Astrocyte of the hippocampus (primary cell): ENCODE measurements at regions not wholly inside any gene's neighbourhood (a gene's known extent, or its start where the extent isn't known, plus 50 kb on each side); places are given as distances from the start of the nearest gene placed in this dataset.

Source experiments
- DNase-seq: peaks from one replicate; pipeline ENCODE4 v3.0.0; 2011; ENCODE audit warnings: low read depth, low spot score

DNA sequence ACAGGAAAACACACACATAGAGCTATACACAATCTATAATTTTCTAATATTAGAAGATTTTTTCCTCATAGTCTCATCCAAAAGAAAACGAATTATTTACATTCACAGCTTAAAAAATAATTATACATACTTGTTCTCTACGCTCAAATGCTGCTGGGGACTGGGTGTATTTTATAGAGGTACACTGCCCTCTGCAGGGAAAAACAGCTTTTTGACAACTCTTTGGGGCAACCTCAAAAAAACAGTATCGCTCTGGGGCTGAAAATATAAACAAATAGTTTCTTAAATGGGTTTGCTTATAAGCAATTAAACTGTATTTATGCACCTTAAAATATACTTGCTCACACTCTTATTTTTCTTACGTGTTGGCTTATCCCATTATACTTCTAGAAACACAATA, 261.8 kb upstream of the PSMD7 start:
- peak; percentile 30 for DNase-seq

DNA sequence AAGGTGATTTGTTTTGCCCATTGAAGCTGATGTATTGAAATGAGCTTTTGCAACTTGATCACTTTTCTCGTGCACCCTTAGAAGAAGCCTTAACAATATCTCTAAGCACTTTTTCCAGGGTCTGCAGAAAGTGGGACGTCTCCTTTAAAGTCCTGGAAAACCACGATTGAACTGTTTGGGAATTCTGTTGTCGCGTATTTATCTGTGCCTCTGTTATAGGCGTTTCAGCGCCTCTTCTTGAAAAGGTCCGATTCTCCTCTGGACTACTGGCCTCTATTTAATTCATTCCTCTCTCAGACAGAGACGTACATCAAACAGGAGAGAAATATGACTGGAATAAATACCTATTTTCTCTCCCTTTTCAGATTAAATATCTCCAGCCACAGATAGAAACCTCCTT, 262.4 kb upstream of the PSMD7 start:
- DNase-seq, result no peak

DNA sequence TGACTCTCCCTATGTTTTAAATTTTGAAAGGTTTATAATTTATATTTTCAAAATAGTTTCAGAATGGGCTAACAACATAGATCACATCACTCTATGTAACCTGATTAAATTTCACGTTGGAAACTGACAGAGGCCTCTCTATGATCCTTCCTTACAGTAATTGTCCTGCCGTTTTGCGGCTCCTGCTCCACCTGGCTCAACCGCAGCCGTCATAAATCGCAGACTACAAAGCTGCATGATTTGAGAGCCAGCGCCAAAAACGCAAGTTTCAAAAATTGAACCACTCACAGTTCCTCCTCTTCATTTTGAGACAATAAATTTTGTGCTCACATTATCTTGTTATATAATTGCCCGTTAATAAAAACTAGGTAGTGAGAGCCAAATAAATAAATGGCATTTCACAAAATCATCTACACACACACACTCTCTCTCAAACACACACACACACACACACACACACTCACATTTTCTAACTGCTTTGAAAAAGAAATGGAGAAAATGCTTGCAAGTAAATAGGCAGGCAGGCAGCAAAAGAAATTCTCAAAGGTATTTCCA, 263.1 kb upstream of the PSMD7 start:
- no peak for DNase-seq

- DNase-seq, result no peak
Observed at GRCh38 chr16:74031551-74031950, 265.1 kb upstream of the PSMD7 start.

GRCh38 chr16:74030000-74030706, 266.5 kb upstream of the PSMD7 start:
- DNase-seq, result no peak

- DNase-seq, result no peak
Observed at GRCh38 chr16:74029115-74029792, 267.4 kb upstream of the PSMD7 start.

DNA sequence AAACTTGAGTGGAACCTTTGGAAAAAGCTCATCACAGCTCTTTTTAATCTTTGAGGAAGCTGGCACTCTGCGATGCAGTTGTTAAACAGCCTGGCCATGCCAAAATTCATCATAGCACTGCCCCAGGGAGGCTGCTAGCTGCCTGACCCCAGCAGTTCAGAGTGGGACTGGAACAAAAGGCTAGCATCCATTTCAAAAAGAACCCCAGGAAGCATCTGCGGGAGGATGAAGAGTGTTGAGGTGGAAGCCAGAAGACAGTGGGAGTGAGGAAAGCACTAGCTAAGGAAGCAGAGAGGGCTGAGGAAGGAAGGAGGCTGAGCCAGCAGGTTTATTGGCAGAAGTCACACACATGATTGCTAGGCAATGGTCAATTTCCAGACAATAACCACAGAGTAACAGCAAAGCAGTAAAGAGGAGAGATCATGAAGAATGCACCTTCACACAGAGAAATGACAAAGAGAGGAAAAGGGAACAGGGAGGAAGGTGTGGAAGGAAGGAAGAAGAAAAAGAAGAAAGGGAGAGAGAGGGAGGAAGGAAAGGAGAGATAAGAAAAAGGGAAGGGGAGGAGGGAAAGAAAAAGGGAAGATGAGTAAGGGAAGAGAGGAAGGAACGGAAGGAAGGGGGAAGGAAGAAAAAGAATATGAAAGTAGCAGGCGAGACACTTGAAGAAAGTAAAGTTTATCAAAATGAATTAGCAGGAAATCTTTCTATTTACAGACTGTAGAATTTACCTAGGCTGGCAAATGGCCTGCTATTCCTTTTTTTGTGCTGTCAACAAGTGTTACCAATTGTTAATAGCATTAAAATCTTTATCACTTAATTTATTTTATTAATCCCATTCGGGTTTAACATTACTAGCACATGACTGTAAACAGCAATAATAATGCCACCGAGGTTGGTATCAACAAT, 270.0 kb upstream of the PSMD7 start:
- no peak for DNase-seq

- DNase-seq, result no peak
Observed at GRCh38 chr16:74024953-74025352, 271.7 kb upstream of the PSMD7 start.

- no peak for DNase-seq
Observed at GRCh38 chr16:74020095-74020670, 276.4 kb upstream of the PSMD7 start.

DNA sequence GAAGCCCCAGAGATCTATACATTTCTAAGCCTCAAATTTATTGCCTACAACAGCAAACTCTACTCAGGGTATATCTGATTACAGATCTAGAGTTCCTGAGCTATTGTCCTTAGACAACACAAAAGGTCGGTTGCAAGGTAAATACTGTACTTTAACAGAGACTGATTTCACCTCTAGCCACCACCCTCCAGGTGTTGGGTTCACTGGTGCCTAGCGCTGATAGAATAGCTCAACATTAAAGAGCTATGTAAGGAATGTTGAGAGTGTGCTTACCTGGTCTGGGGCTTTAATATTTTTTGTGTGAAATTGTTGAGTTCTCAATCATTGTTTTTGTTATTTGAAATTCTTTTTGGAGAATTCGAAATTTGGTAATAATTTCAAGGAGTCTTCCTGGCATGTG, 277.0 kb upstream of the PSMD7 start:
- no peak for DNase-seq

DNA sequence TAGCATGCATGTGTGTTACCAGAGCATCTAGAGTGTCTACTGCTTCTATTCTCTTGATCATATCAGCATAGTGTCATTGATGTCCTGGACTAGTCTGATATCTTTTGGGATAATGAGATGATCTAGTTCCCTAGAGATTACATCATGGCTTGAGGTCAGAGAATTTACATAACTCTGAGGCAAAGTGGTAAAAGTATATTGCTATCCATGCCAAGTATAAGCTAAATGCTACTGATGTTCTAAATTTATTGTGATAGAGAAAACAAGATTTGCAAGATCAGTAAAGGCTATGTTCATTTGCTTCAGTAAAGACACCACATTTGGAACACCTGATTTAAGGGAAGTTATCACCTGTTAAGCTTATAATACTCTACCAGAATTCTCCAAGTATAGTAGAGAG, 280.7 kb upstream of the PSMD7 start:
- no peak for DNase-seq

- DNase-seq, result no peak
Observed at GRCh38 chr16:73998707-73999106, 297.9 kb upstream of the PSMD7 start.

- no peak for DNase-seq
Observed at GRCh38 chr16:73997971-73998370, 298.6 kb upstream of the PSMD7 start.

- DNase-seq, result no peak
Observed at GRCh38 chr16:73997340-73997711, 299.3 kb upstream of the PSMD7 start.

DNA sequence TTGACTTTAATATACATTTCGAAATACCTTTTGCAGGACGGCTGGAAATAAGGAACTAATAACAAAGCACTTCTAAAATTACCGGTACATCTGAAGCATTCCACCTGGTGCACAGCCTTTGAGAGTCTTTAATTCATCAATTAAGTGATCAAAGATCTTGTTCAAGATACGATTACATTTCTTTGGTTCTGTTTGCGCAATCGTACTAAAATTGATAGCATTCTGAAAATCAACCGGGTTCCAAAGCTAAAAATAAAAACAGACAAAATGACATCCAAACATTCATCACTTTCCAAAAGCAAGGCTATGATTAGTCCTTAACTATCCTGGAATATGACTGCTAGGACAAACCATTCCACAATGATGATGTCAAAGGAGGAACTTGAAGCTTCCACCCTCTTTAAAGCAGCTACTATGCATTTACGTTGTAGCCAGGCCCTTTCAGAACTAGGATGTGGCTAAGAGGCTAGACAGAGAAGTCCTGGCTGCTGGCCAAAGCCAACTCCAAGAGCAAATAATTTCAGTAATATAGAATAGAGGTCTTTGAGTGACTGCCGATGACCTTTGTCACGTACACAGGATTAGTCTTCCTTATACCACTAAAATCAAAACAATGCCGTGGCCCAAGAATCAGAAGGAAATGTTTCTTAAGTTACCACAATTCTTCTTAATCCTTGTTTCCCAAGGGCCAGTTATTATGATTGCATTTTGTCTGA, 299.8 kb upstream of the PSMD7 start:
- no peak for DNase-seq

DNA sequence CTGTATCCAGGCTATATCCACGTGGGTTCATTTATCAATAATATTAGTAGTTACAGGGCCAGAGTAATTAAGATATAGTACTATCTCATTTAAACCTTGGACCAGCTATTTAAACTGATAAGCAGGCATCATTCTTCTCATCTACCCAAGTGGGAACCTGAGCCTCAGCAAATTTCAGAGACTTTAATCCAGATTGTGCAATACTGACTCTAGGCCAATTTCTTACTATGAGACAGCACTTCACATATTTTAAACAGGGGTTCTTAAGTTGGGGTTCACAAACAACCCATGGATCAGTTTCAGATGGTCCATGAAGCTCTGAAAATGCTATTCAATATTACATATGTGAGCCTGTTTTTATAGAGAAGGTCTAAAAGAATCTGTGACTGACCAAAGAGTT, 302.7 kb upstream of the PSMD7 start:
- no peak for DNase-seq

DNA sequence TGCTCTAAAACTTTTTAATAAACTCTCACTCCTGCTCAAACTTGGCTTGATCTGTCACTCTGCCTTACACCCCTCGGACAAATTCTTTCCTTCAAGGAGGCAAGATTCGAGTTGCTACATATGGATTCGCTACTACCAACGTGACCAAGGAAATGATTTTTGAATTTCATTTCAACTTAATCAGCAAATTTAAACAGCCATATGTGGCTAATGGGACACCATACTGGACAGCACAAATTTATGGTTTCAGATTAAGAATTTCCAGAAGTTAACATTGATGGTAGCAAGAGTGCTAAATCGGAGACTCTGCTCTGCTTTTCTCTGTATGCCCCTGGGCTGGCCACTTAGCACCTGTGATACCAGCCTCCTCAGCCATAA, 318.2 kb upstream of the PSMD7 start:
- no peak for DNase-seq

DNA sequence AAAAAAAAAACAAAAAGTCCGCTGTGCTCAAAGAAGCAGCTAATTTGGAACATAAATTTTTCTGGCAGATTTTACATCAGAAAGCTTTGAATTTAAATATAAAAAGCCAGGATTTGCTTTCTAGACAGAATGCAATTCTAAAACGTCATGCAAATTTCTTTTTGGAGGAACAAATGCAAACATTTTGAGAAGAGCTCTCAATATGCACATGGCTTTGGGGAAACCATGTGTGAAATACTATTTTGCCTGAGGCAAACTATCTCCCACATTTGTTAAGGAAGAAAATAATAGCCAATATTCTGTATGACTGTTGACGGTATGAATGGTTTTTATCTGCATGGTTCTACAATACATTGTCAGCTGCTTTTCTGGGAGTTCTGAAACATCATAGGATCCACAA, 320.0 kb upstream of the PSMD7 start:
- DNase-seq, result no peak

- no peak for DNase-seq
Observed at GRCh38 chr16:73973174-73973573, 323.4 kb upstream of the PSMD7 start.

- no peak for DNase-seq
Observed at GRCh38 chr16:73966851-73967250, 329.8 kb upstream of the PSMD7 start.

- DNase-seq, result no peak
Observed at GRCh38 chr16:73965591-73965990, 331.0 kb upstream of the PSMD7 start.
